ENCODE measurements at regions not wholly inside any gene's neighbourhood (a gene's known extent, or its start where the extent isn't known, plus 50 kb on each side); places are given as distances from the start of the nearest gene placed in this dataset.

GRCh38 chr2:80815259-80815658 lies 510.7 kb upstream of the LRRTM1 start:
- TF ChIP-seq CTCF (IDR thresholded peaks at IDR 0.05), result no peak
- no peak for TF ChIP-seq POLR2A (IDR thresholded peaks at IDR 0.05)
- TF ChIP-seq EP300 (IDR thresholded peaks at IDR 0.05), result no peak
- TF ChIP-seq POLR2AphosphoS5 (IDR thresholded peaks at IDR 0.05), result no peak
